Stimulated activated CD4-positive, alpha-beta T cell treated with anti-CD3 and anti-CD28 coated beads, TNF-alpha, amount 100 ng/mL, for 24 hours (primary cell): ENCODE measurements at regions not wholly inside any gene's neighbourhood (a gene's known extent, or its start where the extent isn't known, plus 50 kb on each side); places are given as distances from the start of the nearest gene placed in this dataset.
"Not testable (repeated sequence)": the region's sequence is repeated elsewhere in the genome, so short reads cannot be mapped to it uniquely, and the experiment has no call there.

ENCODE experiments used
- DNase-seq, 3 experiments: peaks; one replicate each; pipeline ENCODE4 v3.0.0-alpha.2; 2020; ENCODE audit warnings: low read depth in 3 of 3

DNA sequence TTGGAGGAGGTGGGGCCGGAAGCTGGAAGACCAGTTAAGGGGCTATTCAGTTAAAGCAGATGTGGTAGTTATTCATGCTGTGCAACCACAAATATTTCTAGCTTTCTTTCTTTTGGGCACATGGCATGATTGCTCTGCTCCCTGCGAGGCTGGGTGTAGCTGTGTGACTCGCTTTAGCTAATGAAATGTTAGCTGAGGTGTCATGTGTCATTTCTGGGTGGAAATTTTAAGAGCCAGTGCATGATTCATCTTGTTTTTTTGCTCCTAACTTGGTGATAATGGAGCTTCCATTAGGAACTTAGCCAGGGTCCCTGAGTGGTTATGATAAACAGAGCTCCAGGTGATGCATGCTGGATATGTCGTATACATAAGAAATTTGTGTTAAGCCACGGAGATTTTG, 300.6 kb downstream of the SATB1 start:
- no peak for DNase-seq

DNA sequence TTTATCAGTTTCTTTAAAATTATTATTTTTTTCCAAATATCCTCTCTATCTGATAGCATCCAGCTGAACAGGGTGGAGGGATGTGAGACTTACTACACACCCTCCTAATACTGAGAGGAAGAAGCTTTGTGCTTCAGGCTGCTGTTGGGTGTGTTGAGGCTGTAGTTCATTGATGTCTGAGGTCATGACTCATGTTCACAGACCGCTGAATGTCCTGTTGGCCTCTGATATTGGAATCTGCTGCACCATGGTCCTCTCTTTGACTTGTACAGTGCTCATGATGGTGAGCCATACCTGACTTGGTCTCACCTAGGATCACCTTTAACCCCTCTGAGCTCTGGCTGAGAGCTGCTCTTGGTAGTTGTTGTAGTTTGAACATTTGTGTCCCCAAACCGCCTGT, 302.9 kb downstream of the SATB1 start:
- no peak for DNase-seq

- no peak for DNase-seq
These were observed 304.1 kb downstream of the SATB1 start for GRCh38 chr3:18121020-18121419.

DNA sequence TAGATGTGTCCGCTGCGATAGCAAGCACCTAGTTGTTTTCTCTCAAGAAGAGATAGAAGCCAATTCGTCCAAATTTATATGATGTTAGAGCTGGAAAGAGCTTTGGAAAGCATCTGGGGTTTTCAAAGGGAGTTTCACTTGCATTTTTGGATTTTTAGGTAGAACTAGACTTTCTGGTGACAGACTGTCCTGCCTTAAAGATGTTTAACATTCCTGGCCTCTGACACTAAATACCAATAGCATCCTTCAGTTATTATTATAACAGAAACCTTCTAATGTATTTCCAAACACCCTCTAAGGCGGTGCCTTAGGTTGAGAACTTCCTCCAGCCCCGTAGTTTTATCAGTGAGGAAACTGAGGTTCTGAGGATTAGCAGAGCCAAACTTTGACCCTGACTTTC, 305.3 kb downstream of the SATB1 start:
- no peak for DNase-seq

GRCh38 chr3:18114894-18115293, 310.2 kb downstream of the SATB1 start:
- DNase-seq = no peak

DNA sequence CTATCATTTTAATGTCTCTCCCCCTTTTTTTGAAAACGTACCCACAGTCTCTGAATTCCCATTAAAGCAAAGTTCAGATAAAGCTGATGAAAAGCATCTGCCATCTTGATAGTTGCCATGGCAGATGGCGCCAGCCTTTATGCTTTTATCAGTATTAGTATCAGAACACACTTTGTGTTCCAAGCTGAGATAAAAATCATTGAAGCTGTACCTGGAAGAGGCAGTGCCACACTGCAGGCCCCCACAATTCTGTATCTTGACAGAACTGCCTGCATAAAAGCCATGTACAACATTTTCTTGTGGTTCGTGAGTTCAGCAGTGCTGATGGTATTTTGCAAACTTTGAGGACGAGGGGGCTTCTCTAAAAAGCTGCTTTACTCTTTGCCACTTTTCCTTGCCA, 311.7 kb downstream of the SATB1 start:
- no peak for DNase-seq

- DNase-seq = no peak
These were observed 312.3 kb downstream of the SATB1 start for GRCh38 chr3:18112674-18113375.

- no peak for DNase-seq
These were observed 313.3 kb downstream of the SATB1 start for GRCh38 chr3:18111796-18112232.

GRCh38 chr3:18103591-18103990, 321.5 kb downstream of the SATB1 start:
- no peak for DNase-seq

DNA sequence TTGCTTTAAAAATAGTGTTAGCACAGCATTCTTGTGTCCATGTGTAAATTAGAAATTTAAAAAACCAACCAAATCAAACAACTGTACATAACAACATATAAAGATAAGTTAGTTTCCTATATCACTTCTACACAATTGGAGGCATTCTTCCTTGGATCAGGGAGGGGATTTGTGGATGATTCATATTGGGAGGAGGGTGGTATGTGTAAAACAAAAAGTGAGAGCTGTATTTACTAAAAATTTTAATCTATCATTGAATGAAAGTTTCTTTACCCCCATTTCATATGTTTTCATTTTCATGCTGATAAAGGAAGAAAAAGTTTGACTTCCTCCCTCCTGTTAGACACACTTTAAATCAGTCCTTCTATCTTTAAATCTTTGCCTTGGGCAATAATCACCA, 325.0 kb downstream of the SATB1 start:
- DNase-seq = no peak

DNA sequence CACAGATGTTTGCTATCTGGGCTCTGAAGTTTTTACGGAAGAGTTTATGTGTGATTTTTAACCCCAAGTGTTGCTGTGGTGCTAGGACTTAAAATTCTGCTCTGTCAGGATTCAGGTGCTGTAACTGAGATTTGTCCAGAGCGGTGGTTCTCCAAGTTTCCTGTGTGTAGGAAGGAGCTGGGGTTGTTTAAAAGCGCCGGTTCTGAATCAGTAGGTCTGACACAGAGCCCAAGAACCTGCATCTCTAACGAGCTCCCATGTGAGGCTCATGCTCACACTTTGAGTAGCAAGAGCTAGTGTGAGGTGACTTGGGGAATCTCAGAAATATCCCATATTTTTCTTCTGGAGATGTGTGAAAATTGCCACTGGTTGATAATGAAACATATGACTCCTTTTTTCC, 325.5 kb downstream of the SATB1 start:
- no peak for DNase-seq

DNA sequence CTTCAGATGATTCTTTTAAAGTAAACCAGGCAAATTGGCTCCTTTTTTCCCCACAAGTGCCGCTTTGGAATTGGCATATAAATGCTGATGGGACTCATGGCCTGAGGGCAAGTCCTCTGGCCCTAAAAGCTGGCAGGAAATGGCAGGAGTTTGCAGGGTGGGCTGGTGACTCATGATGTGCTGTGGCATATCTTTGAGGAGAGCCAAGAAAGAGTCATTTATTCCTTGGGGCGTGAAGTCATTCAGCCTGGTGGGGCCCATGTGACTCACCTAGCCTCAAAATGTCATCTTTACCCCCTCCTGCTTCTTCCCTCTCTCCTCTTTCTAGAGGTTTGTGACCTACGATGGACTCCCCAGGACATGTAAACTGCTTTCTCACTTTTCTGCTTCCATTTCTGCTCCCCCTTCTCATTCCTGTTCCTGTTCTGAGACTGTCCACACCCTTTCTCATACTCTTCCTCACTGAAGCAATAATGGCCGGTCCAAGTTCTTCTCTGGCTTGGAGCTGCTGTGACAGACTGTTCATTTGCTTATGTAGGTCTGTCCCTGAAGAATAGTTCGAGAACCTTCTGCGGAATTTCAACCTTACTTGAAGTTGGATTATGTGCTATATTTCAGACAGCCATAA, 326.1 kb downstream of the SATB1 start:
- DNase-seq = peak; percentile 15 to 58 (median 19)

DNA sequence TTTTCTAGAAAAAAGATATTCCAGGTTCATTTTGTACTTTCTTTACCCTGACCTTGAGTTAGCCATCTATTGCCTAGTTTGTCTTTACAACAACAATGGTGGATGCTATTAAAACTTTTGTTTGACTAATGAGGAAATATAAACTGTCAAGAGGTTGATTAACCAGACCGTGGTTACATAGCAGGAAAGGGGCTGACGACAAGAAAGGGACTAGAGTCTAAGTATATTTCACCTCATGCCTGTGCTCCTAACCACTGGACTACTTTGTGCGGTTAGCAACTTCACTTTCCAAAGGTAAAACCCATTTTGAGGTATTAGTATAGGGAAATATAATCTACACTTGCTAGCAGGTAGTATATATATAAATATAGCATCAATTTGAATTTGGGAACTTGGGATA, 327.1 kb downstream of the SATB1 start:
- no peak for DNase-seq

DNA sequence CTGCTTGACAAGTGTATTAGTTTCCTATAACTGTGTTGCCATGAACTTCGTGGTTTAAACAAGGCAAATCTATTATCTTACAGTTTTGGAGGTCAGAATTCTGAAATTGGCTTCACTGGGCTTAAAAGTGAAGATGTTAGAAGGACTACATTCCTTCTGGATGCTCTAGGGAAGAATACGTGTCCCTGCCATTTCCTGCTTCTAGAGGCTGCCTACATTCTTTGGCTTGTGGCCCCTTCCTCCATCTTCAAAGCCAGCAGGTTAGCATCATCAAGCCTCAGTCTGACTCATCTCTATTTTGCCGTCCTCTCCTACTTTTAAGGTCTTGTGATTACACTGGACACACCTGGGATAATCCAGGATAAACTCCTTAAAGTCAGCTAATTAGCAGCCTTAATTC, 327.7 kb downstream of the SATB1 start:
- DNase-seq = no peak

GRCh38 chr3:18092726-18093125, 332.4 kb downstream of the SATB1 start:
- DNase-seq = no peak

- DNase-seq = no peak
These were observed 334.8 kb downstream of the SATB1 start for GRCh38 chr3:18090377-18090776.

GRCh38 chr3:18087988-18088387, 337.2 kb downstream of the SATB1 start:
- no peak for DNase-seq

DNA sequence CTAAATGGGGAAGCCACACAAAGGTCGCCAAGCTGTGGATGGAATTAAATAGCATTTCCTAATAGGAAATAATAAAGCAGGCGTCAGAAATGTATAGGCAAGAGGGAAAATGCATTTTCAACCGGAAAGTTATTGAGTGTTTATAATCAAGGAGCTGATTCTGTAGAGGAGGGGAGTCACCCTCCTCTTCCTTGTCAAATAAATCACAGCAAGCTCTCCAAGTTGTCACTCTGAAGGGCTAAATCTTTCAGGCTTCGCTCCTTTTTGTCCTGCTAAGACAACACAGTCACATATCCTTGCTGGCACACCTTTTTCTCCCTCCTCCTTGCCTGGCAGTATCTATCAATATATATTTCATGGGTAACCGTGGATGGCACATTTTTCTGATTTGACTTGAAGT, 338.4 kb downstream of the SATB1 start:
- no peak for DNase-seq

GRCh38 chr3:18086078-18086477, 339.1 kb downstream of the SATB1 start:
- no peak for DNase-seq

DNA sequence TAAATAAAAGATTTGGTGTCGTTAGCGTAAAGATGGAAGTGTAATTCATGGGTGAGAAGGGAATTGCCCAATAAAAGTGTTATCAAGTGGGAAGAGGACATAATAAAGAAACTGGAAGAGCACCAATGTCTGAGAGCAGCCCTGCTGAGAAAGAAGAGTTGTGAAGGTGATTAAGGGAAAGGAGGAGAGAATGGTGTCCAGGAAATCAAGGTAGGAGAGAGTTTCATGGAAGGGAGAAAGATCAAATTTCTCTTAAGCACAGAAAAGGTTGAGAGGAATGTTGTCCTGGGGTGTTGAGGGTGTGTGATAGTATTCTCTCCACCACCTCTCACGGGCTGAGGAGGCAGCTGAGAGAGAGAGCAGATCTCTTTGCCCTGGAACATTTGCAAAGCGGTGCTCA, 339.7 kb downstream of the SATB1 start:
- no peak for DNase-seq

- not testable (repeated sequence) for DNase-seq
These were observed 340.8 kb upstream of the TBC1D5 start for GRCh38 chr3:18083273-18083590.

DNA sequence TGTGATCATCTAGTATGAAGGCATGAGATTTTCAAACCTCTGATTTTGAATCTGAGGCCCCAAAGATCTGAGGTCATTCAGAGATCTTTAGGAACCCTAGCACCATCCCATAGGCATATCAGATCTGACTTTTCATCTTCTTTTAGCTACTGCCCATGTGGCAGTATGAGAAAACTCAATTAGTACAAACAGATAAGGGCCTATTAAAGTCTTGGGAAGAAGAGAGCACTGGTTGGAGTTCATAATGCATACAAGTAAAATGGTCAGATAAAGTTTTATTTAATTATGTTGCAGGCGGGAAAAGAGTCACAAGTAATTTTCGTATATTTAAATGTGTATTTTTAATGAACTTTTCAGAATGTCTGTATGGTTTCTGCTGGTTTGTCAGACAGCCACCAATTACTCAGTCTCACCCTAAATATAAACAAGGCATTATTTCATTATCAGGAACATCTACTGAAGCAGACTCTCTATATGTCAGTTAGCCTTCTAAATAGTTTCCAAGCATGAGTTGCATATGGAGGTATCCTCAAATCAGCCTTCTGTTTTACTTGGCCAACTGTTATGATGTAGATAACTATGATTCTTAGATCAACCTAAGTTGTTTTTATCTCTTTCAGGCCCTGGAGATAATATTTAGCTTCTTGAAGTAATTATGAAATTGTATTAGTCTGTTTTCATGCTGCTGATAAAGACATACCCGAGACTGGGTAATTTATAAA, 340.3 kb upstream of the TBC1D5 start:
- no peak for DNase-seq

DNA sequence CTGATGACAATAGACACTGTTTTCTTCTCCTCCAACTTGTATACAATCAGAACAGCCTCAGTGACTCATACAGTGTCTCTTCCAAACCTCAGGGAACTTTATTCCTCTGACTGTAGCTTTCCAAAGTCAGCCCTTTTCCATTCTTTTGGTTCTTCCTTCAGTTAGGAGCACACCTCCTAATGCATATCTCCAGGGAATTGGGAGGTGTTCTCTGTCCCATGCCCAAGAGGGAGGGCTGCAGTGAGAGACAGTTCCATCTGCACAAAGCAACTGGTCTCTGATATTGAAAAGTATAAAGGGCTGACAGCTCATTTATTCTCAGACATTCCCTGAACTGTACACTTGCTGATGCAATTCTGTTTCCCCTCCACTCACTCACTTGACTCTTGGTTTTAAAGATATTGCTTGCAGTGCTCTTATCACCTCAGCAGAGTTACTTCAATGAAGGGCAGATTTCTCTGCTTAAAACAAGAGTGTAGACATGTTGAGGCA, 337.8 kb upstream of the TBC1D5 start:
- DNase-seq = no peak
